Adrenal gland (tissue), 9 donors: ENCODE measurements at regions not wholly inside any gene's neighbourhood (a gene's known extent, or its start where the extent isn't known, plus 50 kb on each side); places are given as distances from the start of the nearest gene placed in this dataset.

ENCODE experiments used
- DNase-seq, 7 donors: peaks; one replicate each; pipeline ENCODE4 v3.0.0-alpha.2; 2019 to 2020
- H3K27ac ChIP-seq, 5 donors: fragments of 200-600 bp; sonication (generic) in 4 of 5; 1 replicate in 3 of 5; 2 replicates in 2 of 5; pipeline versions ENCODE4 v1.5.1 to v1.8.0; 2016 to 2020; ENCODE audit warnings: mild to moderate bottlenecking in 1 of 5
- H3K27me3 ChIP-seq: fragments of 200-600 bp; 2 replicates; pipeline ENCODE4 v1.8.0; 2021
- H3K36me3 ChIP-seq, 2 donors: fragments of 200-600 bp; replicated peaks in 1 of 2; 1 replicate in 1 of 2; 2 replicates in 1 of 2; pipeline versions ENCODE4 v1.5.1 to v1.8.0; 2018 to 2022
- H3K4me1 ChIP-seq, 2 donors: fragments of 200-600 bp; replicated peaks in 1 of 2; 1 replicate in 1 of 2; 2 replicates in 1 of 2; pipeline versions ENCODE4 v1.5.1 to v1.8.0; 2018 to 2021
- H3K4me3 ChIP-seq, 4 donors: fragments of 200-600 bp; sonication (generic) in 3 of 4; one replicate each; pipeline ENCODE4 v1.5.1; 2016 to 2018
- H3K9me3 ChIP-seq, 3 donors: fragments of 200-600 bp; sonication (generic) in 1 of 3; replicated peaks in 1 of 3; 1 replicate in 2 of 3; 2 replicates in 1 of 3; pipeline versions ENCODE4 v1.5.1 to v1.8.0; 2016 to 2021
- POLR2A ChIP-seq, 2 donors: fragments of 450-650 bp; IDR thresholded peaks; one replicate each; pipeline ENCODE4 v1.6.1; 2017; ENCODE audit warnings: antibody characterized with exemption in 2 of 2, mild to moderate bottlenecking in 2 of 2, moderate library complexity in 1 of 2
- whole genome bisulfite sequencing, 4 donors: extraction: QIAGEN DNeasy Blood & Tissue Kit in 2 of 4; methylation state at CpG; one replicate each; pipeline versions ENCODE4 v1.1.5 to v1.1.7; 2013 to 2017; 5-methylcytosine and 5-hydroxymethylcytosine counted together
- intact Hi-C, 2 donors: fragments of 100-400 bp; cut with DNase I; formaldehyde crosslinking; loops; one replicate each; pipeline versions ENCODE4 v1.14.1 to v1.15.0; 2022 to 2023
- TF ChIP-seq, protein P1 (sequence below), 6 experiments: fragments of 450-650 bp in 4 of 6; fragments of 200-600 bp in 2 of 6; sonication (generic) in 1 of 6; IDR thresholded peaks; 1 replicate in 5 of 6; 2 replicates in 1 of 6; pipeline versions ENCODE4 v1.5.1 to v1.8.0; 2016 to 2021; ENCODE audit warnings: antibody characterized with exemption in 6 of 6, mild to moderate bottlenecking in 2 of 6, moderate library complexity in 1 of 6
- donor health status: healthy with polysubstance abuse.
- donor health status: Bipolar disorder and iron deficiency.
- donor health status: DM: yes; HTN: yes; CAD: no.
- donor health status: DM: no; HTN: no; CAD: no.
- donor health status: DM: no; HTN: no; CAD: no.

- intact Hi-C loops: loop anchor here in 1 of 2 donors (10.0 kb wide), 1 partner anchor 53 kb away; no protein-coding TSS in a partner anchor
- no peak overlapping the region for H3K4me3 ChIP-seq
- WGBS, 4 donors: 42 to 55% (median 48%) methylated on average over 4 of the region's 4 CpGs
Observed at GRCh38 chr9:87137718-87138117, 190.4 kb upstream of the GAS1 start.

GRCh38 chr9:87138128-87139040, 191.1 kb upstream of the GAS1 start:
- Histone ChIP-seq H3K4me1 (no peaks in the 10 kb centered on the region), H3K4me3 (no peak overlapping the region), H3K27ac (no peak overlapping the region), H3K27me3 (no peaks in the 10 kb centered on the region), H3K9me3 (no peaks in the 10 kb centered on the region), H3K36me3 (no peaks in the 10 kb centered on the region)
- DNase-seq: no peak
- intact Hi-C loops: loop anchor here in 1 of 2 donors (10.0 kb wide), 1 partner anchor 54 kb away; no protein-coding TSS in a partner anchor
- TF ChIP-seq, protein P1, sequence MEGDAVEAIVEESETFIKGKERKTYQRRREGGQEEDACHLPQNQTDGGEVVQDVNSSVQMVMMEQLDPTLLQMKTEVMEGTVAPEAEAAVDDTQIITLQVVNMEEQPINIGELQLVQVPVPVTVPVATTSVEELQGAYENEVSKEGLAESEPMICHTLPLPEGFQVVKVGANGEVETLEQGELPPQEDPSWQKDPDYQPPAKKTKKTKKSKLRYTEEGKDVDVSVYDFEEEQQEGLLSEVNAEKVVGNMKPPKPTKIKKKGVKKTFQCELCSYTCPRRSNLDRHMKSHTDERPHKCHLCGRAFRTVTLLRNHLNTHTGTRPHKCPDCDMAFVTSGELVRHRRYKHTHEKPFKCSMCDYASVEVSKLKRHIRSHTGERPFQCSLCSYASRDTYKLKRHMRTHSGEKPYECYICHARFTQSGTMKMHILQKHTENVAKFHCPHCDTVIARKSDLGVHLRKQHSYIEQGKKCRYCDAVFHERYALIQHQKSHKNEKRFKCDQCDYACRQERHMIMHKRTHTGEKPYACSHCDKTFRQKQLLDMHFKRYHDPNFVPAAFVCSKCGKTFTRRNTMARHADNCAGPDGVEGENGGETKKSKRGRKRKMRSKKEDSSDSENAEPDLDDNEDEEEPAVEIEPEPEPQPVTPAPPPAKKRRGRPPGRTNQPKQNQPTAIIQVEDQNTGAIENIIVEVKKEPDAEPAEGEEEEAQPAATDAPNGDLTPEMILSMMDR (IDR thresholded peaks at IDR 0.05): no peak
- no peak for TF ChIP-seq POLR2A (IDR thresholded peaks at IDR 0.05)
- WGBS, 4 donors: 44 to 70% (median 63%) methylated on average over 1 of the region's 1 CpG

More at GRCh38 chr9:87137718-87138117, 190.4 kb upstream of the GAS1 start:
- DNase-seq: no peak
- Histone ChIP-seq H3K36me3 (no peaks in the 10 kb centered on the region), H3K27me3 (no peaks in the 10 kb centered on the region), H3K9me3 (no peaks in the 10 kb centered on the region), H3K27ac (no peak overlapping the region), H3K4me1 (no peaks in the 10 kb centered on the region)
- TF ChIP-seq, protein P1 (IDR thresholded peaks at IDR 0.05): no peak
- no peak for TF ChIP-seq POLR2A (IDR thresholded peaks at IDR 0.05)

DNA sequence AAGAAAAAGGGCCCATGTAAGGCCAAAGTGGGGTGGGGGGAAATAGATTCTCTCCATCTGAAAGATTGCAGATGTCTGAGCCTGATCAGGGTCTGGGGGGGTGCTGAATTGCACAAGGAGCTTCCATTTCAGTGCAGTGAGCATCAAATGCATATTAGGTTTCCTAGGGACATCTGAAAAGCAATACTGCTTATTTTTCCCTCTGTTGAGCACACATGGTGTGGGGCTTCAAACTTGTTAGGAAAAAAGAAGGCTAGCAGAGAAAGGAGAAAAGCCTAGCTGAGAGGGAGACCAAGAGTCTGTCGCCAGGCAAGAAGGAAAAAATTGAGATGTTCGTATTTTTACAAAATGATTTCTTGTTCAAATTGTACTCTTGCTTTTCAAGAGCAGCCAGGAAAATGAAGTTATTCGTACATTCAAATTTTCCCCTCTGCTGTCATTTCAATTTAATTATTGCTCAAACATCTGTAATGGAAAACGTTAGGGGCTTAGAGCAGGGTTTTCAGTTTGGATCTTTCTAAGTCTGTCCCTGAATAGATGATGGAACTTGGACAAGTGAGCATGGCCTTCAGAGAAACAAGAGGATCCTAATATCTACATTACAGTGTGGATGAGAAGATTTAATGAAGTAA, 191.9 kb upstream of the GAS1 start:
- Histone ChIP-seq H3K9me3 (no peaks in the 10 kb centered on the region), H3K36me3 (no peaks in the 10 kb centered on the region), H3K27ac (no peak overlapping the region), H3K4me1 (no peaks in the 10 kb centered on the region), H3K4me3 (no peak overlapping the region), H3K27me3 (no peaks in the 10 kb centered on the region)
- DNase-seq: no peak
- intact Hi-C loops: loop anchor here in 1 of 2 donors (10.0 kb wide), 1 partner anchor 54 kb away; no protein-coding TSS in a partner anchor
- WGBS, 4 donors: 73 to 83% (median 79%) methylated on average over 4 of the region's 4 CpGs
- no peak for TF ChIP-seq POLR2A (IDR thresholded peaks at IDR 0.05)
- TF ChIP-seq, protein P1 (IDR thresholded peaks at IDR 0.05): no peak

- Histone ChIP-seq H3K4me3 (no peak overlapping the region), H3K27ac (no peak overlapping the region), H3K36me3 (no peaks in the 10 kb centered on the region), H3K4me1 (no peaks in the 10 kb centered on the region), H3K9me3 (no peaks in the 10 kb centered on the region), H3K27me3 (no peaks in the 10 kb centered on the region)
- no peak for TF ChIP-seq POLR2A (IDR thresholded peaks at IDR 0.05)
- TF ChIP-seq, protein P1 (IDR thresholded peaks at IDR 0.05): no peak
- WGBS, 4 donors: 92 to 99% (median 94%) methylated on average over 4 of the region's 4 CpGs
- DNase-seq: no peak
- intact Hi-C loops: no loop called here
Observed at GRCh38 chr9:87140142-87140541, 192.8 kb upstream of the GAS1 start.
